ENCODE measurements at regions not wholly inside any gene's neighbourhood (a gene's known extent, or its start where the extent isn't known, plus 50 kb on each side); places are given as distances from the start of the nearest gene placed in this dataset.

DNA sequence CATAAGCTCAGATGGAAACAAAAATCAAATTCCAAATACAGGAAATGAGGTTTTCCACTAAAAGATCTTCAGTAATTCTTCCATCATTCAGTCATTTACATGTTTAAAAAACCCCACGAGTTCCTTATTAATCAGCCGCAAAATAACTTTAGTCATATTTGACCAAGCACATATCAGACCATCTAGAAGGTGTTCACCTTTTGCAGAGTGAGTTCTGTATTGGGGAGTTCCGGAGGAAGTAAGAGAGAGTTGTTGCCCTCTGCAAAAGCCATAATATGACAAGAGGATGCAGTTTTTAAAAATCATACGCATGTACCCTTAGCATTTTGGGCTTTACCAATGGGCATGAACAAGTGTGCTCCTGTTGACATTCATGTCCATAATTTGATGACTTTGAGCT lies 61.6 kb downstream of the CCR1 start:
- DNase-seq (ENCODE audit: low read depth, low spot score), result no peak

- DNase-seq (ENCODE audit: low read depth, low spot score), result no peak
Measured at GRCh38 chr3:46146021-46146420, 62.1 kb downstream of the CCR1 start.

DNA sequence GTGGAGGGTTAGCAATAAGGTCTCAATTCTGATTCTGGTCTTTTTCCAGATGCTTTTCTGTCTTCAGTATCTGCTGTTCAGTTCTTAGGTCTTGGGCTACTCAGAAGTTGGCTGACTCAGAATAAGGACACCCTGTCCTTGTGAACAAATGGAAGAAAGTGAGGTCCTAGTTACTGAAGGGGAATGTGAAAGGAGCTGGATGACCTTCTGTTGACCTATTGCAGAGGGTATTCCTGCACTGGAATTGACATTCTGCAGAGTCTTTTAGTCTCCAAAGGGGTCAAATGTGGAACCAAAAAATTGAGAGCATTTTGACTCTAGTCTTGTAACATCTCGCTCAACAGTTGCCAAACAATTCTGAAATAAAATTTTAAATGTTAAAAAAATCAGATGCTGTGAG lies 63.0 kb downstream of the CCR1 start:
- no peak for DNase-seq (ENCODE audit: low read depth, low spot score)

DNA sequence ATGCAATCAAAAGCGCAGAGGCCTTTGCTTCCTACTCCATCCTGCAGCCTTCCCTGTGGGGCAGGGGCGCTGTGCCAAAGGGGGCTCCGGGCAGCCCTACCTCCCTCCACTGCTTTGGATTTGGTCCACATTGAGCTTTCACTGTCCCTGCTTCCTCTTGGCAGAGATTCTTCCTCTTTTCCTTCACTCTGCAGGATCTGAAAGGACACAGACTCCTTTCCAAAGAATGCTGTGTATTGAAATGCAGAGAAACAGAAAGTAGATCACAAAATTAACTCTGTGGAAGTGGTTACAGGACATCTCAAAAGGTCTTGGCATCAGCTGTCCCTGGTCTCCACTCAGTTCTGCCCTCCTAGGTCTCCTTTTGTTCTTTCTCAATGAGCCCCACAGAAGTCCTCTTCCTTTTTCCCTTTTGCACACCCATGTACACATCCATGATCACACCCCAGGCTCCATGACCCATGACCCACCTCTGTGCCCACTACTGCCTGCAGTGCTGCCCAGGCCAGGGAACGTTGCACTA lies 64.1 kb downstream of the CCR1 start:
- no peak for DNase-seq (ENCODE audit: low read depth, low spot score)

DNA sequence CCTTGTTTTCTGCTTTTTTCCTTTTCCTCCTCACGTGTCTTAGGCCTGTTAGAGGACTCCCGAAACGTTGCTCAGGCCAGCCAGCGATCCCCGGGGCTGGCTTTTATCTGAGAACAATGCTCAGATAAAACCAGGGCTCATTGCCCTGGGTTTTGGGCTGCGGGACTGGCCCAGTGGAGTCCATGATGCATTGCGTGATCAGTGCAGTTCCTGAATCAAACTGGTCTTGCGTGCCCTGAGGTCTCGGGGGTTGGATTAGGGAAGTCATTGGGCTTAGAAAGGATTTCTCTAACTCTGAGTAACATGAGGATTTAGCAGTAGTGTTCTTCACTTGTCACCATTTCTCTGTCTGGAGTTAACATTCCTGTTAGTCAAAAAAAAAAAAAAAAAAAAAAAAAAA lies 66.3 kb downstream of the CCR1 start:
- DNase-seq (ENCODE audit: low read depth, low spot score), result no peak

DNA sequence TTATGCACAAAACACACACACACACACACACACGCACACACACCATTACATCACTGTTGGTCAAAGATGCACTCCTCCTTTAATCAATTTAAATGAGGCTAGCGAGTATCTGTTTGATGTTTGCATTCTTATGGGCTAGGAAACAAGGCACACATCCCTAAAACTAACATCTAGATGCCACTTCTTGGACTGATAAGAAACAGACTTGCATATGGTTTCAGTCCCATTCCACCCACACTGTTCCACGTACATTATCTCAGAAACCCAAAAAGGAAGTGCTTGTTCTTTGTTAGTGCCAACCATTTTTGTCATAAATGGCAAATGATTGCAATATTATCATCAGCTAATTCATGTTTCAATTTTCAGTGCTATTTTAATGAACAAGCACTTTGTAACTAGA lies 69.5 kb downstream of the CCR1 start:
- DNase-seq (ENCODE audit: low read depth, low spot score), result no peak

- no peak for DNase-seq (ENCODE audit: low read depth, low spot score)
Measured at GRCh38 chr3:46135475-46135874, 72.6 kb downstream of the CCR1 start.

DNA sequence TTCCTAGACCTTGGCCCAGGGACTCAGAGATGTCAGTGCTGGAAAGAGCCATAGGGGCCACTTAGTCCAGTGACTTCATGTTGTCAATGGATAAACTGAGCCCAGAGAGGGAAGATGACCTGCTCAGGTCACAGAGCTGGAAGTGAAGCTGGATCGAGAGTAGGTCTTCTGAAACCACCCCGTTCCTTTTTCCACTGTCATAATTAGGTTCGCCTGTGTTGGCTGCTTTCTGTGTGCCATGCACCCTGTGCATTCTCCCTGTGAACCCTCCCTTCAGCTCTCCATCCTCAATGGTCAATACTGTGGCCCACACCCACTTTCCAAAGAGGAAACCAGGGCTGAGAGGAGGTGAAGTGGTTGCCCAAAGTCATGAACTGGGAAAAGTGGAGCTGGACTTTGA lies 74.8 kb downstream of the CCR1 start:
- no peak for DNase-seq (ENCODE audit: low read depth, low spot score)

GRCh38 chr3:46132565-46132964 lies 75.5 kb downstream of the CCR1 start:
- no peak for DNase-seq (ENCODE audit: low read depth, low spot score)

DNA sequence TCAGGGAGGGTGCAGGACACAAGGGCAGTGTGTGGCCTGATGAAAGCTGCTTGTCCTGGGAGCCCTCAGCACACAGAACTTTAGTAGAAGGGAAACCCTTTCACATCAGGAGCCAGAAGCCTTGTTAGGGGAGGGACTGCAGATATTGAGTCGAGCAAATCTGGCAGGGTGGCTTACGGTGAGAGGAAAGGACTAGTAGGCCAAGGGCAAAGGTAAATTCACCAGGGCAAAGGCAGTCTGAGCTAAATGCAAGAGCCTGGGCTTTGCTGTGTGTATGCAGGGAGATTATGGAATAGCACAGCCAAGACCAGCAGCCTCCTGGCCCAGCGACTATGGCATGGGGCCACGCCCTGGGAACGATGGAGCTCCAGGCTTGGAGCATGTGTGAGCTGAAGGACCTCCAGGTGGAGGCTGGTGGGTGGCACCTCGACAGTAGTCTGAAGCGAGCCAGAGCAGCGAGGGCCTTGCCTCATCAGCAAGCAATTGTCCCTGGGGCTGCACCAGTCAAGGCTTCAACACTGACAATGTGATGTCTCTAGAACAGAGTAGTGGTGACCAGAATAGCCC lies 76.1 kb downstream of the CCR1 start:
- DNase-seq (ENCODE audit: low read depth, low spot score), result no peak

GRCh38 chr3:46130631-46131310 lies 77.3 kb downstream of the CCR1 start:
- no peak for DNase-seq (ENCODE audit: low read depth, low spot score)

DNA sequence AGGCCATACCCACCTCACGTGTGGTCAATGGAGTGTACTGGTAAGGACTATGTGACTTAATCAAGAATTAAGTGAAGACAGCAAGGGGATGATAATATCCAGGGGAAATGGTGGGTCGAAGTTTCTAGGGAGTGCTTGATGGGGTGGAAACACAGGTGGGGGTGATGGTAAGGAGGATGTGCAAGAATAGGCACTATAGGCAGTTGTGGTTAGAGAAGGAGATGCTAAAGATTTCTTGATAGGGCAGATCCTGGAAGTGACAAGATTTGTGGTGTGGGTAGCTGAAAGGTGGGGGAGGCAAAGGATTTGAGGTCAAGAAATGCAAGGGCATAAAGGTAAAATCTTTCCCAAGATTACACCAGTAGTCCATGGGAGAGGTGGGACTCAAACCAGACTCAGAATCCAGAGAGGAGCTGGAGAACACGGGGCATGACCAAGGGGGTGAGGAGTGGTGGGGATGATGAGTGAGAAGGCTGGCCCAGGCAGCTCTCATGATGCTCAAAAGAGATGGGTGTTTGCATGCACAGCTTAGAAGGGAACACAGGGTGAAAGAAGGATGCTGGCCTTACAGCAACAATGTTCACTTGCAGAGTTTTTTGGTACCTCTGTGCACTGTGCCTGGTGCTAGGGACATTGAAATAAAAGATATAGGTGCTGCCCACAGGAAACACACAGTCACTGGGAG lies 78.4 kb downstream of the CCR1 start:
- no peak for DNase-seq (ENCODE audit: low read depth, low spot score)

GRCh38 chr3:46127503-46127902 lies 80.6 kb downstream of the CCR1 start:
- DNase-seq (ENCODE audit: low read depth, low spot score), result no peak

DNA sequence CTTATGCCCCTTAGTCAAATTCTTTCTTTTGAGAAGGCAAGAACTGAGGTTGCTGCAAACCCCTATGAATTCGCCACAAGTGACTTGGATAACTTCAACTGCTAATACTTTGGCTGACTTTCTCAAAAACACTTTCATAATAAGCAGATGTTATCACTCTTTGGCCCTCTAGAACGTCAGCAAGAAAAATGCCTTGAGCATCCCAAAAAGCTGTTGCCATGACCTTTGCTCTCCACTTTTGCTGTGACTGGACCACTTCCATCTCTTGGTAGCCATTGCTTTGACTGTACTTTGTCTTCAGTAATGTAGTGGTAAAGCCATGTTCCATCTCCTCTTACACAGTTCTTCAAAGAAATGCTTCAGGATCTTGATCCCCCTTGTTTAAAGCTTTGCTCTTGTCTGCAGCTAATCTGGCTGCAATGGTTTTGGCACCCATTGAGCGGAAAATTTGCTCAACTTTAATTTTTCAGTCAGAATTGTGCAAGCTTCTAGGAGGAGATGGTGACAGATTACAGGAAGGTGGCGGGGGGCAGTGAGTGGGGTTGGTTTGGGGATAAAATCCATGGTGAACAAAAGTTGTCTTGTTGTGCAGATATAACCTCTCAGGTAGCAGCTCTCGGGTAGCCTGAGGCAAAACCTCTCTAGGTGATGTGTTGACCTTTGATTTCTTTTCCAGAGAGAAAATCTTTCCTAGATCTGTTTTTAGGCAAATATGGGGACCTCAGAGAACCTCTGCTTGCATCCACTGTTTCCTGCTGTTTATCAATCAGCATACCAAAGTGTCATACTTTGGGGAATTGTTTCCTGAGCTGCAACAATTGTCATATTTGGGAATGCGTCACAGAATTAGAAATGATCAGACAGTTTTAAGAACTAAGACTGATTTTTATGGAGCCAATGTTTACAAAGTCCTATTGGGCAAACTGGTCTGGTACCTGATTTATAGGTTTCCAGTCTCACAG lies 83.6 kb downstream of the CCR1 start:
- no peak for DNase-seq (ENCODE audit: low read depth, low spot score)

GRCh38 chr3:46123646-46124045 lies 84.5 kb downstream of the CCR1 start:
- DNase-seq (ENCODE audit: low read depth, low spot score), result no peak

- DNase-seq (ENCODE audit: low read depth, low spot score), result no peak
Measured at GRCh38 chr3:46122091-46122490, 86.0 kb downstream of the CCR1 start.

- DNase-seq (ENCODE audit: low read depth, low spot score), result no peak
Measured at GRCh38 chr3:46120983-46121382, 87.1 kb downstream of the CCR1 start.

DNA sequence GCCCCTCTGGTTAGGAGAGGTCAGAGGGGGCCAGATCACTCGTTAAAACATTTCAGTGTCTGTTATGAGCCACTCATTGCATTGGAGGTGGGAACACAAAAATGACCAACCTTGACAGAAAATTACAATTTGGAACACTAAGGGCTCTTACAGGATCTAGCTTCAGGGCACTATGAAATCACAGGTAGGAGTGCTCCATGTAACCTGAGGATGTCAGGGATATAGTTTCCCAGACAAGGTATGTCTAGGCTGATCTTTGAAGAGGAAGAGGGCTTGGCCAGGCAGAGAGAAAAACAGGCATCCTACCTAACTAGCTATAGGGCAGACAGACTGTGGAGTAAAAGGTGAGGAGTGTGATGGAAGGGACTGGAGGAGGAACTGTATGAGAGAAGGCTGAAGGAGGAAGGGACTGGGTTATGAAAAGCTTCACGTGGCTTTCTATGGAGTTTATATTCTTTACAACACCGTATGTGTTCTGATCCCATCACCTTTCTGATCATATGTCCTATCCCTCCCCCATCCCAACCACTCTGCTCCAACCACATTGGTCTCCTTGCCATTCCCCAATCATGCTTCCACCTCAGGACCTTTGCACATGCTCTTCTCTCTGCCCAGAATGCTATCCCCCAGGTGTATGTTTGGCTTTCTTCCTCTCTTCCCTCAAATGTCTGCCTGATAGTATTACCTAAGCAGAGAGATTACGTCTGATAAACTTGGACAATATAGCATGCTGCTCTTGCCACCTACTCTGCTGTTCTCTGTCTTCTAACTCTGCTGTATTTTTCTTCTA lies 88.2 kb downstream of the CCR1 start:
- DNase-seq (ENCODE audit: low read depth, low spot score), result no peak

- DNase-seq (ENCODE audit: low read depth, low spot score), result no peak
Measured at GRCh38 chr3:46119253-46119652, 88.9 kb downstream of the CCR1 start.

DNA sequence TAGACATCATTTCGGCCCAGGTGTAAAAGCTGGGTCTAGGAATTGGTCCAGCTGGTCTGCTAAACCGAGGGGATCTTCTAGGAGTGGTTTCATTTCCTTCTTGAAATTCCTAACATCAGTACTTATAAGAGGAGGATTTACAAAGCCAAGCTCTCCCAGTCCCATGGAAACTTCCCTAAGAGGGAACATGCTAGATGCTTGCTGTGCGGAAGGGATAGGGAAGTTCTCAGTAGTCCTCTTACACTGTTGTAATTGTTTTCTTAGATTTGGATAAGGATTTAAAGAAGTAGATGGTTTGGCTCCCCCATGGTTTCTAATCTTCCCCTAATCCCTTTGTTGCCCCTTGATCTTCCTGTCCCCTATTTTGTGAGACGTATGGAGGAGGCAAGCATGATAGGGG lies 89.7 kb upstream of the XCR1 start:
- no peak for DNase-seq (ENCODE audit: low read depth, low spot score)

Measured in pulmonary artery endothelial cell (primary cell).